ENCODE measurements at regions not wholly inside any gene's neighbourhood (a gene's known extent, or its start where the extent isn't known, plus 50 kb on each side); places are given as distances from the start of the nearest gene placed in this dataset.

GRCh38 chr7:125643302-125643701 lies 713.7 kb upstream of the POT1 start:
- no peak for TF ChIP-seq CTCF (IDR thresholded peaks at IDR 0.05; ENCODE audit: control insufficient read depth, insufficient read depth, low read depth, low read length, missing control alignments)
- DNase-seq (ENCODE audit: low read depth) = no peak
- H3K4me3 ChIP-seq (ENCODE audit: control insufficient read depth, low read depth, low read length) = no peak overlapping the region

- no peak for DNase-seq (ENCODE audit: low read depth)
- no peak for TF ChIP-seq CTCF (IDR thresholded peaks at IDR 0.05; ENCODE audit: control insufficient read depth, insufficient read depth, low read depth, low read length, missing control alignments)
These were observed 712.3 kb upstream of the POT1 start for GRCh38 chr7:125641884-125642283.

GRCh38 chr7:125636320-125636962 lies 706.8 kb upstream of the POT1 start:
- no peak for TF ChIP-seq CTCF (IDR thresholded peaks at IDR 0.05; ENCODE audit: control insufficient read depth, insufficient read depth, low read depth, low read length, missing control alignments)
- H3K4me3 ChIP-seq (ENCODE audit: control insufficient read depth, low read depth, low read length) = no peak overlapping the region
- no peak for DNase-seq (ENCODE audit: low read depth)

More at GRCh38 chr7:125641884-125642283, 712.3 kb upstream of the POT1 start:
- no peak overlapping the region for H3K4me3 ChIP-seq (ENCODE audit: control insufficient read depth, low read depth, low read length)

- no peak overlapping the region for H3K4me3 ChIP-seq (ENCODE audit: control insufficient read depth, low read depth, low read length)
- no peak for TF ChIP-seq CTCF (IDR thresholded peaks at IDR 0.05; ENCODE audit: control insufficient read depth, insufficient read depth, low read depth, low read length, missing control alignments)
- DNase-seq (ENCODE audit: low read depth) = no peak
These were observed 688.9 kb upstream of the POT1 start for GRCh38 chr7:125618516-125618915.

GRCh38 chr7:125611582-125611981 lies 682.0 kb upstream of the POT1 start:
- no peak overlapping the region for H3K4me3 ChIP-seq (ENCODE audit: control insufficient read depth, low read depth, low read length)
- no peak for DNase-seq (ENCODE audit: low read depth)
- TF ChIP-seq CTCF (IDR thresholded peaks at IDR 0.05; ENCODE audit: control insufficient read depth, insufficient read depth, low read depth, low read length, missing control alignments) = no peak

GRCh38 chr7:125606671-125607070 lies 677.0 kb upstream of the POT1 start:
- no peak overlapping the region for H3K4me3 ChIP-seq (ENCODE audit: control insufficient read depth, low read depth, low read length)
- no peak for TF ChIP-seq CTCF (IDR thresholded peaks at IDR 0.05; ENCODE audit: control insufficient read depth, insufficient read depth, low read depth, low read length, missing control alignments)
- DNase-seq (ENCODE audit: low read depth) = no peak

Data from AG09309 (cell line).